ENCODE measurements at regions not wholly inside any gene's neighbourhood (a gene's known extent, or its start where the extent isn't known, plus 50 kb on each side); places are given as distances from the start of the nearest gene placed in this dataset.

DNA sequence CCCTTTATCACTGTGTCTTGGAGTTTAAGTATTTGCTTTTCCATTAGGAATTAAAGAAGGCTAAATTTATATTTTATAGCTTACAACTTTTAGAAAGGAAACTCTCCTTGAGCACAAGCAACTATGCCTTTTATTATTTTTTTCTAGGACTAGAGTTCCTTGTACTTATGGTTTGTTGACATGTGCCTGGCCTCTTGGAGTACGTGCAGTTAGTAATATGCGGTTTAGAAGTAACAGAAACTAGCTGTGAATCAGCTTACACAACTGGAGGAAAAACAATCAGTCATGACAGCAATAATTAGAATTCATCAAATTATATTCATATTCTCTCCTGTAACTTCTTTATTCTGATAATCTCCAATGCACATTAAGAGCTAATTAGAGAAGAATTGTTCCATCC lies 428.7 kb downstream of the AEBP2 start:
- no peak for DNase-seq (ENCODE audit: low read depth in 2 of 2)

DNA sequence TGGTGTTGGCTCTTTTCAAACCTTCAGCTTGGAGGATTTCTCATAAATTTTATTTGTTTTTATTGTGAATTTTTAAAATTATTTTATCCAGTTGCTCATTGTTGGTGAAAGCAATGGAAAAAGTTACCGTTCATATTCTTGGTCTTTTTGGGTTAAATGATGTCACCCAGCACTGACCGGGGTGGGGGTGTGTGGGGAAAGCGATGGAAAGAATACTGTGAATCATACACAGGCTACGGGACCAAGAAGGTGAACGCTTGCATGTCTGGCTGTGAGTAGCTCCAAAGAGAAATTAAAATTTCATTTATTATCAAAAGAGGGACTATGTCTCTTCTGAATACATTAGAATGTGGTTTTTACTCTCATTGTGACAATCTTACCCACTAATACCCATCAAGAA lies 430.1 kb downstream of the AEBP2 start:
- peak; percentile 8 to 10 for DNase-seq (ENCODE audit: low read depth in 2 of 2)

GRCh38 chr12:19872621-19873540 lies 433.6 kb downstream of the AEBP2 start:
- DNase-seq (ENCODE audit: low read depth in 2 of 2): no peak

DNA sequence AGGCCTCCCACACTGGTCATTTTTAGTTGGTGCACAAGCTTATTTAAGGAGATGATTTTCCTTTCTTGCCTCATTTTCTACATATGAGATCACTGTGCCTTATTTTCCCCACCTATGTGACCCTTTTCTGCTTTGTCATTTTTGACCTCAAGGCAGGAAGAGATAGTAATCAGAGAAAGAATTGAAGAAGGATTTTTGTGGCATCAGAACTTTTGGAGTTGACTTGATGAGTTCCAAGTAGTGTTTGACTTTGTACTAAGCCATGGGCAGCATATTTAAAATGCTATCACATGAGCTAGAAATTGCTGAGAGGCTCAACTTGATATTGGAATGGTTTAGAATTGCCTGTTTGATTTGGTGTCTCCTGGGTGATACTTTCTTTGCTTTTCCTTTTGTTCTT lies 440.8 kb downstream of the AEBP2 start:
- DNase-seq (ENCODE audit: low read depth in 2 of 2): no peak

- DNase-seq (ENCODE audit: low read depth in 2 of 2): no peak
Measured at GRCh38 chr12:19880721-19881120, 441.4 kb downstream of the AEBP2 start.

- no peak for DNase-seq (ENCODE audit: low read depth in 2 of 2)
Measured at GRCh38 chr12:19882346-19882745, 443.1 kb downstream of the AEBP2 start.

DNA sequence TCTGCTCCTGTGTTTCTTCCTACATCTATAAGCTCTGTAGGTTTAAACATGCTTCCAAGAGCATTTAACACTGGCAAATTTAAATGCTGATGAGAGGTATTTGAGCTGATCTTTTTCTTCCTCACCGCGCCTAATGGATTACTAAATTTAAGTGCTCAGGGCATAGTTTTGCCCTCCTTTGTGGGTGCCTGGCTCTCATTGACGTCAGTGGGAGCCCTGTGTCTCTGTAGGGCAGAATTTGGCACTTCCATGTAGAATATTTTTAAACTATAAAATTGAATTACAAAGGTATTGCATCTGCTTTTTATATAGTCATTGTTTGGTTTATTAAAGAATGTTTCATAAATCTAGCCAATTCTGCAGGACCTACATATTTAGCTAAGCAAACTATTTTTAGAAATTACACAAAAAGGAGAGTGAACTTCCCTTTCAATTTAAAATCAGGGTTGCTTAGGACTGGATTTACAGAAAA lies 444.8 kb downstream of the AEBP2 start:
- no peak for DNase-seq (ENCODE audit: low read depth in 2 of 2)

- no peak for DNase-seq (ENCODE audit: low read depth in 2 of 2)
Measured at GRCh38 chr12:19885093-19885812, 446.0 kb downstream of the AEBP2 start.

GRCh38 chr12:19886065-19886464 lies 446.8 kb downstream of the AEBP2 start:
- no peak for DNase-seq (ENCODE audit: low read depth in 2 of 2)

- DNase-seq (ENCODE audit: low read depth in 2 of 2): no peak
Measured at GRCh38 chr12:19886639-19887064, 447.4 kb downstream of the AEBP2 start.

GRCh38 chr12:19890024-19890423 lies 450.7 kb downstream of the AEBP2 start:
- no peak for DNase-seq (ENCODE audit: low read depth in 2 of 2)

- no peak for DNase-seq (ENCODE audit: low read depth in 2 of 2)
Measured at GRCh38 chr12:19891936-19892591, 452.8 kb downstream of the AEBP2 start.

- DNase-seq (ENCODE audit: low read depth in 2 of 2): no peak
Measured at GRCh38 chr12:19893514-19893913, 454.2 kb downstream of the AEBP2 start.

DNA sequence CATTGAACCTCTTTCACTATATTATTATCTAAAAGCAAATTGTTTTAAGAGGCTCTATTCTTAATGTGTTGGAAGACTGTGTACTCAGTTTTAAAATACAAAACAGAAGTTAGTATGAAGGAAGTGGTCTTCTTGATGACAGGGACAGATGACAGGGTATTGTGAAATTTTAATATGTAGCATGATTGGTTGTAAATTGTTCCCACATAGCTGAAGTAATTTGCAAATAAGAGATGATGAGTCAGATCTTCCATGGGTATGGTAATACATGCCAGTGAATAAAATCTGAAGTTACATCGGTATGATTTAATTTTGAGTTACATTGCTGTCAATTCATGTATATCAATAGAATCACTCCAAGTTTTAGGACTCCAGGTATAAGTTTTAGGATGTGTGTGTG lies 454.8 kb downstream of the AEBP2 start:
- no peak for DNase-seq (ENCODE audit: low read depth in 2 of 2)

DNA sequence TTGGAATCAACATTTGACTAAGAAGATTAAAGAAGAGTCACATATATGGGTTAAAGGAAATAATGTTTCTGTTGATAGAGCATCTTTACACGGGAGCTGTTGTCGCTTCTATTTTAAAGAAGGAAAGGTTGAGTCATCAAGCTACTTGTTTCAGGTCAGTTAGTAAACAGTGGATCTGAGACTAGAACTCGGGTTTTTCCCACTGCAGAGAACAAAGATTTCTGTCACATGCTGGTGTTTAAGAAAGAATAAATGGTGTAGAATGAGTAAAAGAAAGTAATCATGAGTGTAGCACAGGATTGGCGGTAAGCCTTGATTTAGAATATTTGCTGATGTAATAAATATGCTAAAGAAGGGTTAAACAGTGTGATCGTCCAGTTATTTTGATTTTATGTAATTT lies 455.5 kb downstream of the AEBP2 start:
- DNase-seq (ENCODE audit: low read depth in 2 of 2): no peak

DNA sequence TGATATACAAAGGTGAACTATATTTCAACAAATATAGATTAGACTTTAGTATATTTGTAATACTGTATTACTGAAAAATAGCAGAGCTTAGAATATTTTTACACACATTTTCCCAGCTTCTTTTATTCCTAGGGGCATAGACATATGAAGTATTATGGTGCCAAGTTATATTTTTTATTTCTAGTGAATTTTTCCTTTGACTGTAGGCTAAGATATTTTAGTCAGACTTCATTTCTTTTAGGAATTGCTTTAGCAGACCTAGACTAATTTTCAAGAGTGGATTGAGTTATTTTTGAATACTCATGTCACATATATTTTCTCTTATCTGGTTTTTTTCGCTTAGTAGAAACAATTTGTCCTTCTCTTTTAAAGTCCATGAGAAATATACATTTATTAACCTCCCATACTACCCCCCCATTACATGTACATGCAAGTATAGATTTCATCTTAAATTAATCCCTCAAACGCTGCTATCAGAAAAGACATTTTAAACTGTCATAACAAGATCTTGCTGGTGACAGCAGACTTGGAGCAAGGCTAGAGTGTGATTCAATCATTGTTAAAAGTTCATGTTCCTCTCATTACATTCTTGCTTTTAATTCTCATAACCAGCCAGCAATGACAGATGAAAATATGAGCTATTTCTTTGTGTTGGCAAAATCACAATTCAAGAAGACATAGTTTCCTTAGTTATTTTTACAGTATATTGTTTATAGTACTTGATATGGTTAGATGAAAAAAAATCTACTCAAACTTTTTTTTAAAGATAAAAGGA lies 456.1 kb downstream of the AEBP2 start:
- DNase-seq (ENCODE audit: low read depth in 2 of 2): no peak

- DNase-seq (ENCODE audit: low read depth in 2 of 2): no peak
Measured at GRCh38 chr12:19896041-19896440, 456.7 kb downstream of the AEBP2 start.

DNA sequence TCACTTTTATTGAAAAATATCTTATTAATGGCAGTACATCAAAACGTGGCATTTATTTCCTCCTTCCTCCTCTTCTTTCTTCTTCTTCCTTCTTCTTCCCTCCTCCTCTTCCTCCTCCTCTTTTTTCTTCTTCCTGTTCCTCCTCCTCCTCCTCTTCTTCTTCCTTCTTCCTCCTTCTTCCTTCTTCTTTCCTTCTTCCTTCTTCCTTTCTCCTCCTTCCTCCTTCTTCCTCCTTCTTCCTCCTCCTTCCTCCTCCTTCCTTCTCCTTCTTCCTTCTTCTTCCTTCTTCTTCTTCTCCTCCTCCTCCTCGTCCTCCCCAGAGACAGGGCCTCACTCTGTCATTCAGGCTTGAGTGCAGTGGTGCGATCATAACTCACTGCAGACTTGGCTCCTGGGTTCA lies 457.2 kb downstream of the AEBP2 start:
- DNase-seq (ENCODE audit: low read depth in 2 of 2): no peak

GRCh38 chr12:19897900-19898408 lies 458.7 kb downstream of the AEBP2 start:
- no peak for DNase-seq (ENCODE audit: low read depth in 2 of 2)

- no peak for DNase-seq (ENCODE audit: low read depth in 2 of 2)
Measured at GRCh38 chr12:19901841-19902240, 462.5 kb downstream of the AEBP2 start.

DNA sequence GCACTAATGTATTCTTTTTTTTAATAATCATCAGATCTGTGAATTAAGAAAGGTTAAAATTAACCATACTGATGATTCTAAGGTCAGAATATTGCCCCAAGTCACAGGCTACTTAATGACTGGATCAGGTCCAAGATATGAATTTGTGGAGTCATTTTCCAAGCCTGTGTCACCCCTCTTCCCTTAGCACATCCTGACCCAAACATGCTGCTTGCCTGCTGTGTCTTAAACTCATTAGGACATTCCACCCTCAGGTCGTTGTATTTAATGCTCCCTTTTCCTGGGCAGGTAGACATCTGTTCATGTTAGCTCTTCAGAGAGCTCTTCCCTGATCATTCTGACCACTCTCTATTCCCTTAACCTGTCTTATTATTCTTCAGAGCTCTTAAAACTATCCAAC lies 463.5 kb upstream of the PDE3A start:
- no peak for DNase-seq (ENCODE audit: low read depth in 2 of 2)

Measured in stimulated activated CD8-positive, alpha-beta memory T cell treated with anti-CD3 and anti-CD28 coated beads, Interleukin-2, amount 100 ng/mL, for 48 hours (primary cell).